ENCODE measurements at regions not wholly inside any gene's neighbourhood (a gene's known extent, or its start where the extent isn't known, plus 50 kb on each side); places are given as distances from the start of the nearest gene placed in this dataset.

- no peak overlapping the region for H3K4me3 ChIP-seq (replicated peaks in 1 of 3; ENCODE audit: low read depth in 2 of 3, low read length in 3 of 3)
- H3K79me2 ChIP-seq (ENCODE audit: insufficient read depth, low read length), result no peaks in the 10 kb centered on the region
- H3K4me3 Mint-ChIP-seq, result no peak overlapping the region
- H3K9me3 ChIP-seq (replicated peaks in 1 of 2; ENCODE audit: control insufficient read depth in 1 of 2, insufficient read depth in 1 of 2, low read length in 2 of 2), result no peaks in the 10 kb centered on the region
- no peak overlapping the region for H3K9ac ChIP-seq (ENCODE audit: insufficient read depth, low read length, poor library complexity, severe bottlenecking)
- H3K27me3 ChIP-seq (ENCODE audit: control insufficient read depth in 2 of 2, insufficient read depth in 2 of 2, low read length in 2 of 2), result no peaks in the 10 kb centered on the region
- intact Hi-C loops (cut with micrococcal nuclease), result no loop called here
- no peak for TF ChIP-seq CTCF (IDR thresholded peaks at IDR 0.05)
- H3K27me3 Mint-ChIP-seq (ENCODE audit: low read depth in 3 of 3), result peaks cover 0 to 7% (median 2%) of the 10 kb centered on the region in 3 donors
- no peak overlapping the region for H2AFZ ChIP-seq (ENCODE audit: insufficient read depth, low read depth, low read length, poor library complexity, severe bottlenecking)
- 94% methylated on average over 2 of the region's 3 CpGs for WGBS (ENCODE audit: insufficient coverage)
- no peaks in the 10 kb centered on the region for H3K4me1 ChIP-seq (ENCODE audit: control insufficient read depth in 1 of 2, insufficient read depth in 2 of 2, low read length in 2 of 2)
- H3K27ac ChIP-seq (ENCODE audit: low read depth in 1 of 2, low read length in 2 of 2), result no peak overlapping the region
- H3K4me1 Mint-ChIP-seq, result peaks cover 10% of the 10 kb centered on the region
- no peaks in the 10 kb centered on the region for H3K36me3 ChIP-seq (replicated peaks in 1 of 2; ENCODE audit: control insufficient read depth in 1 of 2, insufficient read depth in 2 of 2, low read length in 2 of 2)
- H3K36me3 Mint-ChIP-seq, result no peaks in the 10 kb centered on the region
- no peak for DNase-seq
- H4K20me1 ChIP-seq (ENCODE audit: insufficient read depth, low read length), result no peaks in the 10 kb centered on the region
- H3K9me3 Mint-ChIP-seq, result peaks cover 2 to 12% (median 6%) of the 10 kb centered on the region in 7 donors
- no peak overlapping the region for H3K27ac Mint-ChIP-seq
- H3K4me2 ChIP-seq (replicated peaks; ENCODE audit: extremely low read depth, low read length, poor library complexity, severe bottlenecking), result no peak overlapping the region
Observed at GRCh38 chr1:211886551-211886950, 56.0 kb upstream of the LPGAT1 start.

- H3K36me3 Mint-ChIP-seq, result no peaks in the 10 kb centered on the region
- Histone ChIP-seq H3K36me3 (replicated peaks in 1 of 2; ENCODE audit: control insufficient read depth in 1 of 2, insufficient read depth in 2 of 2, low read length in 2 of 2) (no peaks in the 10 kb centered on the region), H3K4me2 (replicated peaks; ENCODE audit: extremely low read depth, low read length, poor library complexity, severe bottlenecking) (no peak overlapping the region), H2AFZ (ENCODE audit: insufficient read depth, low read depth, low read length, poor library complexity, severe bottlenecking) (no peak overlapping the region), H3K9me3 (replicated peaks in 1 of 2; ENCODE audit: control insufficient read depth in 1 of 2, insufficient read depth in 1 of 2, low read length in 2 of 2) (no peaks in the 10 kb centered on the region), H3K4me3 (replicated peaks in 1 of 3; ENCODE audit: low read depth in 2 of 3, low read length in 3 of 3) (no peak overlapping the region), H3K27me3 (ENCODE audit: control insufficient read depth in 2 of 2, insufficient read depth in 2 of 2, low read length in 2 of 2) (no peaks in the 10 kb centered on the region), H3K4me1 (ENCODE audit: control insufficient read depth in 1 of 2, insufficient read depth in 2 of 2, low read length in 2 of 2) (no peaks in the 10 kb centered on the region), H3K9ac (ENCODE audit: insufficient read depth, low read length, poor library complexity, severe bottlenecking) (no peak overlapping the region), H4K20me1 (ENCODE audit: insufficient read depth, low read length) (no peaks in the 10 kb centered on the region), H3K27ac (ENCODE audit: low read depth in 1 of 2, low read length in 2 of 2) (no peak overlapping the region), H3K79me2 (ENCODE audit: insufficient read depth, low read length) (no peaks in the 10 kb centered on the region)
- H3K27ac Mint-ChIP-seq, result peak overlapping the region in 1 of 7 donors; percentile 23
- no peak for DNase-seq
- TF ChIP-seq CTCF (IDR thresholded peaks at IDR 0.05), result no peak
- H3K27me3 Mint-ChIP-seq (ENCODE audit: low read depth in 3 of 3), result peaks cover 0 to 7% (median 2%) of the 10 kb centered on the region in 3 donors
- no peak overlapping the region for H3K4me3 Mint-ChIP-seq
- intact Hi-C loops (cut with micrococcal nuclease), result no loop called here
- peaks cover 4 to 12% (median 7%) of the 10 kb centered on the region in 7 donors for H3K9me3 Mint-ChIP-seq
- peaks cover 7% of the 10 kb centered on the region for H3K4me1 Mint-ChIP-seq
- 0% methylated on average over 1 of the region's 3 CpGs for whole genome bisulfite sequencing (ENCODE audit: insufficient coverage)
Observed at GRCh38 chr1:211885747-211886522, 55.4 kb upstream of the LPGAT1 start.

Measured in CD14-positive monocyte (primary cell).